HL-60 (cell line): ENCODE measurements at regions not wholly inside any gene's neighbourhood (a gene's known extent, or its start where the extent isn't known, plus 50 kb on each side); places are given as distances from the start of the nearest gene placed in this dataset.

Experiments used
- CTCF ChIP-seq: IDR thresholded peaks from one replicate; pipeline ENCODE4 v1.5.1; 2011; ENCODE audit warnings: low read length, control low read depth, inconsistent platforms; ENCODE audit not compliant: insufficient read depth
- GABPA ChIP-seq: IDR thresholded peaks from 2 replicates; pipeline ENCODE4 v1.6.1; 2012; ENCODE audit warnings: low read depth
- POLR2AphosphoS5 ChIP-seq: IDR thresholded peaks from 2 replicates; pipeline ENCODE4 v1.6.1; 2012; ENCODE audit warnings: low read depth

GRCh38 chr3:95901948-95902347 is 912.4 kb upstream of the EPHA6 start:
- no peak for TF ChIP-seq CTCF
- TF ChIP-seq GABPA = no peak
- no peak for TF ChIP-seq POLR2AphosphoS5
